ENCODE measurements at regions not wholly inside any gene's neighbourhood (a gene's known extent, or its start where the extent isn't known, plus 50 kb on each side); places are given as distances from the start of the nearest gene placed in this dataset.

DNA sequence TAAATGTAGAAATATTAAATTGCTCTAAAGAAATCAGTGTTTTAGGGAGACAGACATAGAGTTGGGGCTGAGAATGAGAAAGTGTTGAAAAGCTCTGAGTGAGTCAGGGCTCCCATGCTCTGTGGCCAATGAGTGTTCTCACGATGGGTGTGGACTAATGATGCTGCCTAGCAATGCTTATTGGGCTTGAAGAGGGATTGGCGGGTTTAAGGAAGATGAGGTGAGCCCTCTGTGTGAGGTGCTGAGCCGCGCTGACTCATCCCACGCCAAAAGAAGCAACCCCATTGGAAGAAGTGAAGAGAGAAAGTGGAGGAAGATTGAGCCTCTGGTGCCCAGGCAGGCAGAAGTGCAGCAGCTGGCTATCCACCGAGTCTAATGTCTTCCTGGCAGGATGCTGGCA, 65.1 kb upstream of the DPT start:
- DNase-seq (ENCODE audit: unreplicated experiment) = peak; percentile 30
- H3K36me3 Mint-ChIP-seq (ENCODE audit: insufficient read depth, unreplicated experiment) = no peaks in the 10 kb centered on the region
- CTCF ChIA-PET = interaction anchor here (0.7 kb wide), 1 partner anchor 20 kb away, joined by 3 read pairs; no protein-coding TSS in a partner anchor

DNA sequence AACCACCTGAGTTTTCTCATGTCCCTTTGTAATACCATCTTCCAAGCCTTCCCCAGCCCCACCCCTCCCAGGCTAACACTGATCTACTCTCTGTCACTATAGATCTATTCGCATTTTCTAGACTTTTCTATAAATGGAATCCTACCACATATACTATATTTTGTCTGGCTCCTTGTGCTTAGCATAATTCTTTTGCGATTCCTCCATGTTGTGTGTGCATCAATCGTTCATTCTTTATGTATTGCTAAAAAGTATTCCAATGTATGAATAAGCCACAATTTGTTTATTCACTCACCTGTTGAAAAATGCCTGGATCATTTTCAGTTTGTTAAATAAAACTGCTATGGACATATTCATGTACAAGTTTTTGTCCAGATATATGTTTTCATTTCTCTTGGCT, 66.7 kb upstream of the DPT start:
- H3K27me3 Mint-ChIP-seq (ENCODE audit: insufficient read depth, unreplicated experiment) = no peaks in the 10 kb centered on the region
- H3K27ac Mint-ChIP-seq (ENCODE audit: low read depth, unreplicated experiment) = no peak overlapping the region
- H3K4me1 Mint-ChIP-seq (ENCODE audit: insufficient read depth, unreplicated experiment) = no peaks in the 10 kb centered on the region
- POLR2A ChIA-PET = no interaction called here
- CTCF ChIA-PET = no interaction called here
- intact Hi-C loops (cut with micrococcal nuclease) = no loop called here
- TF ChIP-seq, protein P1, sequence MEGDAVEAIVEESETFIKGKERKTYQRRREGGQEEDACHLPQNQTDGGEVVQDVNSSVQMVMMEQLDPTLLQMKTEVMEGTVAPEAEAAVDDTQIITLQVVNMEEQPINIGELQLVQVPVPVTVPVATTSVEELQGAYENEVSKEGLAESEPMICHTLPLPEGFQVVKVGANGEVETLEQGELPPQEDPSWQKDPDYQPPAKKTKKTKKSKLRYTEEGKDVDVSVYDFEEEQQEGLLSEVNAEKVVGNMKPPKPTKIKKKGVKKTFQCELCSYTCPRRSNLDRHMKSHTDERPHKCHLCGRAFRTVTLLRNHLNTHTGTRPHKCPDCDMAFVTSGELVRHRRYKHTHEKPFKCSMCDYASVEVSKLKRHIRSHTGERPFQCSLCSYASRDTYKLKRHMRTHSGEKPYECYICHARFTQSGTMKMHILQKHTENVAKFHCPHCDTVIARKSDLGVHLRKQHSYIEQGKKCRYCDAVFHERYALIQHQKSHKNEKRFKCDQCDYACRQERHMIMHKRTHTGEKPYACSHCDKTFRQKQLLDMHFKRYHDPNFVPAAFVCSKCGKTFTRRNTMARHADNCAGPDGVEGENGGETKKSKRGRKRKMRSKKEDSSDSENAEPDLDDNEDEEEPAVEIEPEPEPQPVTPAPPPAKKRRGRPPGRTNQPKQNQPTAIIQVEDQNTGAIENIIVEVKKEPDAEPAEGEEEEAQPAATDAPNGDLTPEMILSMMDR (IDR thresholded peaks at IDR 0.05; ENCODE audit: unreplicated experiment) = no peak
- no peak overlapping the region for H3K4me3 Mint-ChIP-seq (ENCODE audit: unreplicated experiment)
- H3K9me3 Mint-ChIP-seq (ENCODE audit: unreplicated experiment) = no peaks in the 10 kb centered on the region
- BruUV-seq (replicated peaks) = no TSS peak
- no peak for DNase-seq (ENCODE audit: unreplicated experiment)
- H3K36me3 Mint-ChIP-seq (ENCODE audit: insufficient read depth, unreplicated experiment) = no peaks in the 10 kb centered on the region

More for the DNA sequence above, 65.1 kb upstream of the DPT start:
- POLR2A ChIA-PET = interaction anchor here (0.6 to 1.0 kb wide), 2 partner anchors 12 to 98 kb away, joined by 3 to 4 read pairs; no protein-coding TSS in a partner anchor
- Mint-ChIP-seq H3K27ac (ENCODE audit: low read depth, unreplicated experiment) (no peak overlapping the region), H3K27me3 (ENCODE audit: insufficient read depth, unreplicated experiment) (no peaks in the 10 kb centered on the region), H3K4me1 (ENCODE audit: insufficient read depth, unreplicated experiment) (no peaks in the 10 kb centered on the region), H3K9me3 (ENCODE audit: unreplicated experiment) (no peaks in the 10 kb centered on the region), H3K4me3 (ENCODE audit: unreplicated experiment) (no peak overlapping the region)
- TF ChIP-seq, protein P1 (IDR thresholded peaks at IDR 0.05; ENCODE audit: unreplicated experiment) = no peak
- no TSS peak for BruUV-seq (replicated peaks)
- intact Hi-C loops (cut with micrococcal nuclease) = no loop called here

DNA sequence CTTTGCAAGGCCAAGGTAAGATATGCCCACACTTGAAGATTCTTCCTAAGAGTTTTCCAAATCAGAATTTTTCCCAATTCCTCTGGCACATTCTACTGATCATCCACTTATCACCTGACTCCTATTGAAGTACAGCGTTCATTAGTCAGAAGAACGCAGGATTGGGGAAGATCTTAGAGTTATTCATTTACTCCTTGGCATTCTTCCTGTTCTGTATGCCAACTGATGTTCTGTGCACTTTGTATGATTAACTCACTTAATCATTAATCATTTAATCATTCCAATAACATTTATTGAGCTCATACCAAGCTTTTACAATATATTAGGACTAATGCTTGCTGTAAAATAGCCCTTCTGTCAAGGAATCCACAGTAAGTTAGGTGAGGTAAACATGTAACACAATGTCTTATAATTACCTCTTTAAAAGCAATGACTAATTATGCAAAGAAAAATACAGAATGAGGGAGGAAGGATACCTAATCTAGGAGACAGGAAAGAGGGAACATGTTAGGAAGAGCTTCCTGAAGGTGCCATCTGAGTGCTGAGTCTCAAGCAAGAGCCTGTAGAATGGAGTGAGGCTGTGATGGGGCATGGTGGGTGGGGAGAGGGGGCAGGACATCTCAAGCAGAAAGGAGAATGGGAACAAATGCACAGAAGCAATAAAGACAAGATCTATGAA, 71.1 kb upstream of the DPT start:
- H3K4me1 Mint-ChIP-seq (ENCODE audit: insufficient read depth, unreplicated experiment) = no peaks in the 10 kb centered on the region
- BruUV-seq (replicated peaks) = no TSS peak
- CTCF ChIA-PET = interaction anchor here (0.7 to 1.0 kb wide), 4 partner anchors 10 to 17 kb away, joined by 3 read pairs; no protein-coding TSS in a partner anchor
- H3K27ac Mint-ChIP-seq (ENCODE audit: low read depth, unreplicated experiment) = no peak overlapping the region
- POLR2A ChIA-PET = no interaction called here
- TF ChIP-seq, protein P1 (IDR thresholded peaks at IDR 0.05; ENCODE audit: unreplicated experiment) = no peak
- no peaks in the 10 kb centered on the region for H3K36me3 Mint-ChIP-seq (ENCODE audit: insufficient read depth, unreplicated experiment)
- H3K9me3 Mint-ChIP-seq (ENCODE audit: unreplicated experiment) = no peaks in the 10 kb centered on the region
- H3K4me3 Mint-ChIP-seq (ENCODE audit: unreplicated experiment) = no peak overlapping the region
- intact Hi-C loops (cut with micrococcal nuclease) = no loop called here
- DNase-seq (ENCODE audit: unreplicated experiment) = no peak
- H3K27me3 Mint-ChIP-seq (ENCODE audit: insufficient read depth, unreplicated experiment) = no peaks in the 10 kb centered on the region

DNA sequence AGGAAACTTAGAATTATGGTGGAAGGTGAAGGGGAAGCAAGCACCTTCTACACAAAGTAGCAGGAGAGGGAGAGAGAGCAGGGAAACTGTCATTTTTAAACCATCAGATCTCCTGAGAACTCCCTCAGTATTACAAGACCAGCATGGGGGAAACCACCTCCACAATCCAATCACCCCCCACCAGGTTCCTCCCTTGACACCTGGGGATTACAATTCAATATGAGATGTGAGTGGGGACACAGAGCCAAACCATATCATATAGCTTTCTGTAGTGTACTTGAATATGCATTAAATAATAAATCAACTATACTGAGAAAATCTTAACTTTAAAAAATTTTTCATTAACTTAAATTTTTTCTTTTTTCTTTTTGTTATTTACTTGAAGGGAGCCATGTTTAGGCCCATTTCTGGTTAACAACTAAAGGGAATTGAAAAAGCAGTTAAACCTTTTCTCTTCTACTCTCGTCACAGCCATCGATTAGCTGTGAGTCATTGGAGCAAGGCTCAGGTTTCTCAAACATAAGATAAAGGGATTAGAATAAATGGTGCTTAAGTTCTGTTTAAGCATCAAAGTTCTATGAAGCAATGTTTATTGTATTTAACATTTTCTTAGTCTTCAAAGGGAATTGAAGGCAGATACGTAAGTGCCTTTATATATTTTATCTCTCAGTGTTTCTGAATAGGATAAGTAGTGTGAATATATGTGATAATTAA, 72.2 kb upstream of the DPT start:
- H3K4me3 Mint-ChIP-seq (ENCODE audit: unreplicated experiment) = no peak overlapping the region
- no TSS peak for BruUV-seq (replicated peaks)
- H3K27ac Mint-ChIP-seq (ENCODE audit: low read depth, unreplicated experiment) = no peak overlapping the region
- H3K36me3 Mint-ChIP-seq (ENCODE audit: insufficient read depth, unreplicated experiment) = no peaks in the 10 kb centered on the region
- intact Hi-C loops (cut with micrococcal nuclease) = no loop called here
- POLR2A ChIA-PET = no interaction called here
- no peaks in the 10 kb centered on the region for H3K4me1 Mint-ChIP-seq (ENCODE audit: insufficient read depth, unreplicated experiment)
- H3K9me3 Mint-ChIP-seq (ENCODE audit: unreplicated experiment) = no peaks in the 10 kb centered on the region
- no peak for DNase-seq (ENCODE audit: unreplicated experiment)
- TF ChIP-seq, protein P1 (IDR thresholded peaks at IDR 0.05; ENCODE audit: unreplicated experiment) = no peak
- CTCF ChIA-PET = interaction anchor here (0.7 to 1.0 kb wide), 3 partner anchors 10 to 198 kb away, joined by 3 to 4 read pairs (median 3); no protein-coding TSS in a partner anchor
- no peaks in the 10 kb centered on the region for H3K27me3 Mint-ChIP-seq (ENCODE audit: insufficient read depth, unreplicated experiment)
